ENCODE measurements at regions not wholly inside any gene's neighbourhood (a gene's known extent, or its start where the extent isn't known, plus 50 kb on each side); places are given as distances from the start of the nearest gene placed in this dataset.

DNA sequence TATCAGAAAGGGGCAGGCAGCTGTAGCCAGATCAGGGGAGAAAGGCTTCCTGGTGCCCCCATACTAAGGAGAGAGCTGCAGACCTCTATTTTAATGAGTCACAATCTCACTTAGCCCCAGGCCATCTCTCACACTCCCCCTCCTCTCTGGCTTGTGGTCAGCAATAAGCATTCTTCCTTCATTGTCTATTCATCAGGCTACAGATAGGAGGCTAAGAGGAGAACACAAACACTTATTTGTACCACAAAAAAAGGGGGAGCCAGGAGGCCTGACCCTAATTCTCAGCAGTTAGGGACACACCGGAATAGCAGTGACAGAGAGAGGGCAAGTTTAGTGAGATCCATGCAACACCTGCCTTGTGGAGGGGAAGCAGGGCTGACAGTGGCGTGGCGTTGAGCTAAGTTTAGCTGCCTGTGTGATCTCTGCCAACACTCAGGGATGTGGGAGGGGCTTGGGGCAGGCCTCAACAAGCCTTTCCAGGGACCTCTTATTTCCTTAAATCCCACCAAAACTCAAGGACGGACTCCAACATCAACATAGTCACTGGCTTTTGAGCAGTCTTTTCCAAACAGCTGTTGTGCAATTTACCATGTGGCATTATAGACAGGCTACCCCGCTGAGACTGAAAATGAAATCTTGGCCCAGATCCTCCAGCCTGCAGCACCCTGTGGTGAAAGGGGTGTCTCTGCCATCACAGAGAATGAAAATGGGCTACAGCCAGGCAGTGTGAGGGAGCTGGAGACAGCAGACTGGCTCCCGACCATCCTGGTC is 191.9 kb upstream of the TSC22D2 start:
- CTCF ChIA-PET: no interaction called here
- POLR2A ChIA-PET: no interaction called here
- Mint-ChIP-seq H3K9me3 (no peaks in the 10 kb centered on the region), H3K36me3 (ENCODE audit: low read depth) (no peaks in the 10 kb centered on the region), H3K27ac (no peak overlapping the region), H3K4me1 (ENCODE audit: low read depth) (peaks cover 6% of the 10 kb centered on the region), H3K27me3 (peaks cover 42% of the 10 kb centered on the region), H3K4me3 (no peak overlapping the region)
- Histone ChIP-seq H3K27ac (ENCODE audit: low read depth in 1 of 2, low read length in 2 of 2) (no peak overlapping the region), H3K9me3 (ENCODE audit: control insufficient read depth in 1 of 2, insufficient read depth in 1 of 2, low read length in 2 of 2) (peaks cover 0 to 5% of the 10 kb centered on the region in 2 experiments), H3K4me1 (ENCODE audit: insufficient read depth, low read length) (peaks cover 2% of the 10 kb centered on the region), H3K4me3 (ENCODE audit: low read length) (no peak overlapping the region), H3K27me3 (ENCODE audit: control insufficient read depth in 1 of 2, insufficient read depth in 2 of 2, low read length in 2 of 2) (peaks cover 7 to 12% of the 10 kb centered on the region in 2 experiments), H3K36me3 (ENCODE audit: insufficient read depth, low read length) (no peaks in the 10 kb centered on the region)
- DNase-seq (no peak), ATAC-seq (ENCODE audit: poor library complexity) (no peak)
- no peak for TF ChIP-seq CTCF (IDR thresholded peaks at IDR 0.05)
- intact Hi-C loops (cut with DNase I, micrococcal nuclease): no loop called here

DNA sequence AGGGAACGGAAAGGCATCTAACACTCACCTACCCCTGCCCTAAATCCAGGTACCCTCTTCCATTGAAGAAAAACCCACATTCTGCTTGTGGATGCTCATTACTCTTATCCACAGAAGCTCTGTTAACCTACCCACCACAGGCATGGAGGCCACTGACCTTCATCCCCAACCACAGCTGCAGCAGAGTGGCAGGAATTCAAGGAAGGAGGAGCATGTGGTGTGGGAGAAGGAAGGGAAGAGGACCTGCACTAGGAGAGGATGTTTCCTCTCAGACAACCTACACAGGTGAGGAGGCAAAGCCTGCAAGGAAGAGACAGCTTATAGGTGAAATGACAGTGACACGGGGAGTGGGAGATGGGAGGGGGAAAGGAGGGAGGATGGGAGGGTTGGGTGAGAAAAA is 192.5 kb upstream of the TSC22D2 start:
- H3K4me3 ChIP-seq (ENCODE audit: low read length): no peak overlapping the region
- Mint-ChIP-seq H3K36me3 (ENCODE audit: low read depth) (no peaks in the 10 kb centered on the region), H3K4me3 (no peak overlapping the region), H3K27me3 (peaks cover 37% of the 10 kb centered on the region), H3K4me1 (ENCODE audit: low read depth) (peaks cover 1% of the 10 kb centered on the region), H3K27ac (no peak overlapping the region), H3K9me3 (no peaks in the 10 kb centered on the region)
- H3K27ac ChIP-seq (ENCODE audit: low read depth in 1 of 2, low read length in 2 of 2): no peak overlapping the region
- peaks cover 0 to 5% of the 10 kb centered on the region in 2 experiments for H3K9me3 ChIP-seq (ENCODE audit: control insufficient read depth in 1 of 2, insufficient read depth in 1 of 2, low read length in 2 of 2)
- no peak for TF ChIP-seq CTCF (IDR thresholded peaks at IDR 0.05)
- no peaks in the 10 kb centered on the region for H3K4me1 ChIP-seq (ENCODE audit: insufficient read depth, low read length)
- intact Hi-C loops (cut with DNase I, micrococcal nuclease): no loop called here
- ChIA-PET CTCF (no interaction called here), POLR2A (no interaction called here)
- peaks cover 8 to 10% of the 10 kb centered on the region in 2 experiments for H3K27me3 ChIP-seq (ENCODE audit: control insufficient read depth in 1 of 2, insufficient read depth in 2 of 2, low read length in 2 of 2)
- no peaks in the 10 kb centered on the region for H3K36me3 ChIP-seq (ENCODE audit: insufficient read depth, low read length)
- DNase-seq (no peak), ATAC-seq (ENCODE audit: poor library complexity) (no peak)

GRCh38 chr3:150213577-150213976 is 194.5 kb upstream of the TSC22D2 start:
- ChIA-PET POLR2A (no interaction called here), CTCF (no interaction called here)
- no peaks in the 10 kb centered on the region for H3K36me3 ChIP-seq (ENCODE audit: insufficient read depth, low read length)
- no peaks in the 10 kb centered on the region for H3K4me1 Mint-ChIP-seq (ENCODE audit: low read depth)
- H3K9me3 ChIP-seq (ENCODE audit: control insufficient read depth in 1 of 2, insufficient read depth in 1 of 2, low read length in 2 of 2): peaks cover 0 to 5% of the 10 kb centered on the region in 2 experiments
- H3K27me3 ChIP-seq (ENCODE audit: control insufficient read depth in 1 of 2, insufficient read depth in 2 of 2, low read length in 2 of 2): peaks cover 6 to 13% of the 10 kb centered on the region in 2 experiments
- no peaks in the 10 kb centered on the region for H3K9me3 Mint-ChIP-seq
- DNase-seq (no peak), ATAC-seq (ENCODE audit: poor library complexity) (no peak)
- TF ChIP-seq CTCF (IDR thresholded peaks at IDR 0.05): no peak
- no peaks in the 10 kb centered on the region for H3K4me1 ChIP-seq (ENCODE audit: insufficient read depth, low read length)
- H3K27me3 Mint-ChIP-seq: peaks cover 34% of the 10 kb centered on the region
- no peak overlapping the region for H3K27ac Mint-ChIP-seq
- H3K4me3 ChIP-seq (ENCODE audit: low read length): no peak overlapping the region
- intact Hi-C loops (cut with DNase I, micrococcal nuclease): no loop called here
- H3K36me3 Mint-ChIP-seq (ENCODE audit: low read depth): no peaks in the 10 kb centered on the region
- no peak overlapping the region for H3K27ac ChIP-seq (ENCODE audit: low read depth in 1 of 2, low read length in 2 of 2)
- no peak overlapping the region for H3K4me3 Mint-ChIP-seq
